HG02642 (cell line): ENCODE measurements at regions not wholly inside any gene's neighbourhood (a gene's known extent, or its start where the extent isn't known, plus 50 kb on each side); places are given as distances from the start of the nearest gene placed in this dataset.
A peak's percentile ranks its signal among the peaks of the same experiment; 100 is the strongest.

Experiments used
- ATAC-seq: cut with Tn5 transposase; IDR thresholded peaks from one replicate; pipeline ENCODE4 v1.9.1; 2021; ENCODE audit warnings: mild to moderate bottlenecking; ENCODE audit not compliant: unreplicated experiment, poor library complexity

- ATAC-seq: no peak
Measured at GRCh38 chr20:7452890-7453289, 487.4 kb downstream of the HAO1 start.

- no peak for ATAC-seq
Measured at GRCh38 chr20:7454047-7454446, 486.2 kb downstream of the HAO1 start.

- no peak for ATAC-seq
Measured at GRCh38 chr20:7458459-7458858, 481.8 kb downstream of the HAO1 start.

- no peak for ATAC-seq
Measured at GRCh38 chr20:7459083-7459482, 481.2 kb downstream of the HAO1 start.

- no peak for ATAC-seq
Measured at GRCh38 chr20:7463290-7463689, 477.0 kb downstream of the HAO1 start.

- ATAC-seq: no peak
Measured at GRCh38 chr20:7470912-7471311, 469.3 kb downstream of the HAO1 start.

- no peak for ATAC-seq
Measured at GRCh38 chr20:7490288-7490687, 450.0 kb downstream of the HAO1 start.

GRCh38 chr20:7492257-7492656, 448.0 kb downstream of the HAO1 start:
- ATAC-seq: no peak

- ATAC-seq: no peak
Measured at GRCh38 chr20:7493311-7493710, 446.9 kb downstream of the HAO1 start.

GRCh38 chr20:7496394-7496991, 443.8 kb downstream of the HAO1 start:
- ATAC-seq: no peak

GRCh38 chr20:7497985-7498384, 442.3 kb downstream of the HAO1 start:
- ATAC-seq: no peak

GRCh38 chr20:7499201-7499600, 441.1 kb downstream of the HAO1 start:
- ATAC-seq: no peak

GRCh38 chr20:7500231-7500663, 440.0 kb downstream of the HAO1 start:
- no peak for ATAC-seq

- ATAC-seq: no peak
Measured at GRCh38 chr20:7503501-7503900, 436.8 kb downstream of the HAO1 start.

- ATAC-seq: peak; percentile 48
Measured at GRCh38 chr20:7505152-7505834, 435.0 kb downstream of the HAO1 start.

GRCh38 chr20:7505835-7506221, 434.4 kb downstream of the HAO1 start:
- ATAC-seq: no peak

- no peak for ATAC-seq
Measured at GRCh38 chr20:7516621-7517111, 423.6 kb downstream of the HAO1 start.

GRCh38 chr20:7520361-7520760, 419.9 kb downstream of the HAO1 start:
- ATAC-seq: no peak

- no peak for ATAC-seq
Measured at GRCh38 chr20:7523288-7523687, 417.0 kb downstream of the HAO1 start.

- no peak for ATAC-seq
Measured at GRCh38 chr20:7540018-7540417, 400.2 kb downstream of the HAO1 start.

GRCh38 chr20:7540923-7541322, 399.3 kb downstream of the HAO1 start:
- no peak for ATAC-seq

GRCh38 chr20:7571101-7571500, 369.2 kb downstream of the HAO1 start:
- ATAC-seq: no peak
